ENCODE measurements at regions not wholly inside any gene's neighbourhood (a gene's known extent, or its start where the extent isn't known, plus 50 kb on each side); places are given as distances from the start of the nearest gene placed in this dataset.

DNA sequence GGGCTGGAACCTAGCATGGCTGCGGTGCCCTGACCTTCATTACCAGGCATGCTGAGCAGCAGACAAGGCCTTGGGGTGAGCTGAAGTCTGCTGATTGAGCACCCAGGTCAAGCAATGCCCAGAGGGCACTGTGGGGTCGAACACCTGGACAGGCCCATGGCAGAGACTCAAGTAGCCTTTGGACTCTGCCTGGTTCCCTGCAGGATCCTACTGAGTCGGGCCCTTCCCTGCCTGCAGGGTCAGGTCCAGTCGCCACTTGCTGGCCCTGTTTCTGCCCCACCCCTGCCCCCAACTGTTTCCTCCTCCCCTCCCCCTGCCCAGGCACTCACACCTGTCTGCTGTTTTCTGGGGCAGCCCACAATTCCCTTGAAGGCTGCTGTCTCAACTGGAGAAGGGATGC lies 483.2 kb upstream of the MKI67 start (continued):
- TF ChIP-seq ZNF318 (CRISPR knock-in tag; IDR thresholded peaks at IDR 0.05) (no peak), ZNF274 (CRISPR knock-in tag; IDR thresholded peaks at IDR 0.05) (no peak), ZNF597 (CRISPR knock-in tag; IDR thresholded peaks at IDR 0.05) (no peak), ZNF326 (CRISPR knock-in tag; IDR thresholded peaks at IDR 0.05; ENCODE audit: borderline replicate concordance) (no peak), ZBTB38 (CRISPR knock-in tag; IDR thresholded peaks at IDR 0.05) (no peak), RFXANK (CRISPR knock-in tag; IDR thresholded peaks at IDR 0.05) (no peak), GTF3A (CRISPR knock-in tag; conservative IDR thresholded peaks at IDR 0.05) (no peak)
- TF ChIP-seq, protein P1, sequence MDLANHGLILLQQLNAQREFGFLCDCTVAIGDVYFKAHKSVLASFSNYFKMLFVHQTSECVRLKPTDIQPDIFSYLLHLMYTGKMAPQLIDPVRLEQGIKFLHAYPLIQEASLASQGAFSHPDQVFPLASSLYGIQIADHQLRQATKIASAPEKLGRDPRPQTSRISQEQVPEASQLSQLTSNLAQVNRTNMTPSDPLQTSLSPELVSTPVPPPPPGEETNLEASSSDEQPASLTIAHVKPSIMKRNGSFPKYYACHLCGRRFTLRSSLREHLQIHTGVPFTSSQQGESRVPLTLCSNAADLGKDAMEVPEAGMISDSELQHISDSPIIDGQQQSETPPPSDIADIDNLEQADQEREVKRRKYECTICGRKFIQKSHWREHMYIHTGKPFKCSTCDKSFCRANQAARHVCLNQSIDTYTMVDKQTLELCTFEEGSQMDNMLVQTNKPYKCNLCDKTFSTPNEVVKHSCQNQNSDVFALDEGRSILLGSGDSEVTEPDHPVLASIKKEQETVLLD (CRISPR knock-in tag; IDR thresholded peaks at IDR 0.05; ENCODE audit: low read depth): no peak

Data from HepG2 (cell line).